Fibroblast of mammary gland (primary cell): ENCODE measurements at regions not wholly inside any gene's neighbourhood (a gene's known extent, or its start where the extent isn't known, plus 50 kb on each side); places are given as distances from the start of the nearest gene placed in this dataset.
A peak's percentile ranks its signal among the peaks of the same experiment; 100 is the strongest.

ENCODE experiments used
- DNase-seq: peaks from one replicate; pipeline ENCODE4 v3.0.0-alpha.2; 2010; ENCODE audit warnings: low read depth
- H3K4me3 ChIP-seq: 2 replicates; pipeline ENCODE4 v1.5.1; 2011; ENCODE audit warnings: low read depth, mild to moderate bottlenecking, low read length, moderate library complexity; ENCODE audit not compliant: control insufficient read depth
- TF ChIP-seq, protein P1 (sequence below): conservative IDR thresholded peaks from 2 replicates; pipeline ENCODE4 v1.5.1; 2011; ENCODE audit warnings: low read depth, low read length, inconsistent platforms; ENCODE audit not compliant: control insufficient read depth, insufficient read depth

DNA sequence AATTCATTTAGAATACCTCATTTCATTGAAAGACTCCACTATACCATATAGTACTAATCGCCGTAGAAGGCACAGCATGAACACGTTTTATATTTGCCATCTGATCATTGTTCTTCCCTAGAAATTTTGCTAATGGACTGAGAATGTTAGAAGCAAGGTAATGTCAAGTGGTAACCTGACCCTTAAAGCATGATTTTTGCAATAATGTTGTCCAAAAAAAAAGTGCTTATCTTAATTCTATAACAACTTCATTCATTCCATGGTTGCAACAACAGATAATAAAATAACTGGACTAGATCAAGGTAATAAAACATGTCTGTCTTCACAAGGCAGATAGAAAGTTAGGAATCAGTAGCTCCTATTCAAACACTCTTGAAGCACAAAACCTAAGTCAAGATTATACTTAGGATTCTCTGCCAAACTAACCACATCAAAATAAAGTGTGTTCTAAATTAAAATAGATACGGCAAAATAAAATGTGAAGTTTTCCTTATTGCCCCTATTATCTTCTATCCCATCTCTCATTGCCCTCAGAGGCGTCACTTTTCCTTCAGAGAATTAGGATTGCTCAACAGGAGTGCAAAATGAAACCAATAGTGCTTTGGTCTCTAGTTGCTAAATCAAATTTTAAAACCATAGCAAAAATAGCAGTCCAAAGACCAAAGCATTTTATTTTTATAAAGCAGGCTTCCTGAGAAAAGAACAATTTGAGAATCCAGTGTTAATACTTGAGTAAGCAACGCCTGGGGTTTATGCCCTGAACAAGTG, 317.4 kb upstream of the UBE2E2 start:
- no peak for DNase-seq
- TF ChIP-seq, protein P1, sequence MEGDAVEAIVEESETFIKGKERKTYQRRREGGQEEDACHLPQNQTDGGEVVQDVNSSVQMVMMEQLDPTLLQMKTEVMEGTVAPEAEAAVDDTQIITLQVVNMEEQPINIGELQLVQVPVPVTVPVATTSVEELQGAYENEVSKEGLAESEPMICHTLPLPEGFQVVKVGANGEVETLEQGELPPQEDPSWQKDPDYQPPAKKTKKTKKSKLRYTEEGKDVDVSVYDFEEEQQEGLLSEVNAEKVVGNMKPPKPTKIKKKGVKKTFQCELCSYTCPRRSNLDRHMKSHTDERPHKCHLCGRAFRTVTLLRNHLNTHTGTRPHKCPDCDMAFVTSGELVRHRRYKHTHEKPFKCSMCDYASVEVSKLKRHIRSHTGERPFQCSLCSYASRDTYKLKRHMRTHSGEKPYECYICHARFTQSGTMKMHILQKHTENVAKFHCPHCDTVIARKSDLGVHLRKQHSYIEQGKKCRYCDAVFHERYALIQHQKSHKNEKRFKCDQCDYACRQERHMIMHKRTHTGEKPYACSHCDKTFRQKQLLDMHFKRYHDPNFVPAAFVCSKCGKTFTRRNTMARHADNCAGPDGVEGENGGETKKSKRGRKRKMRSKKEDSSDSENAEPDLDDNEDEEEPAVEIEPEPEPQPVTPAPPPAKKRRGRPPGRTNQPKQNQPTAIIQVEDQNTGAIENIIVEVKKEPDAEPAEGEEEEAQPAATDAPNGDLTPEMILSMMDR = no peak
- no peak overlapping the region for H3K4me3 ChIP-seq

DNA sequence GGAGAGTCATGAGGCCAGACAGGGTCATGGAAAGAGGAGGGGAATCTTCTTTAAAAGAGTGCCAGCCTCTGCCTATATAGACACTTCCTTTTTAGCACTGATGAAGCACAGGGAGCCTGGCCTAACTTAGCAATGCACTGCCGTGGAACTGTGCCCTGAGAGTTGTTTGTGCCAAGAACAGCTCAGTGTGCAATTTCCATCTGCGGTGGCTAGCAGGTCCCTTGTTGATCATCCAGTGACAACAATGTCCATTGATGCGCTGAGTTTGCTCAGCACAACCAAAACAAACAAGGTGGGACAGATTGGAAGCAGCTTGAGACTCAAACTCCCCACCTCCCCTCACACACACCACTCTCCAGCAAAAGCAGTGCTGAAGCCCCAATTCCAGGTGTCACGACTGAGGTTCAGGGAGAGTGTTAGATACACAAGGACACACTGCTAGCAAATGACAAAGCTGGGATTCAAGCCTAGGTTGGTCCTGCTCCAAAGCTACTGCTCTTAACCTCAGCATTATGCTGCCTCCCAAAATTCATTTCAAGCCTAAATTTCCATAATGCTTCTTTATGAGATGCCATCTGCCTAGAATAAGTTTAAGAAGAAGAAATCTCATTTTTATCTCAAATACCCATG, 316.6 kb upstream of the UBE2E2 start:
- TF ChIP-seq, protein P1 = no peak
- H3K4me3 ChIP-seq = no peak overlapping the region
- no peak for DNase-seq

DNA sequence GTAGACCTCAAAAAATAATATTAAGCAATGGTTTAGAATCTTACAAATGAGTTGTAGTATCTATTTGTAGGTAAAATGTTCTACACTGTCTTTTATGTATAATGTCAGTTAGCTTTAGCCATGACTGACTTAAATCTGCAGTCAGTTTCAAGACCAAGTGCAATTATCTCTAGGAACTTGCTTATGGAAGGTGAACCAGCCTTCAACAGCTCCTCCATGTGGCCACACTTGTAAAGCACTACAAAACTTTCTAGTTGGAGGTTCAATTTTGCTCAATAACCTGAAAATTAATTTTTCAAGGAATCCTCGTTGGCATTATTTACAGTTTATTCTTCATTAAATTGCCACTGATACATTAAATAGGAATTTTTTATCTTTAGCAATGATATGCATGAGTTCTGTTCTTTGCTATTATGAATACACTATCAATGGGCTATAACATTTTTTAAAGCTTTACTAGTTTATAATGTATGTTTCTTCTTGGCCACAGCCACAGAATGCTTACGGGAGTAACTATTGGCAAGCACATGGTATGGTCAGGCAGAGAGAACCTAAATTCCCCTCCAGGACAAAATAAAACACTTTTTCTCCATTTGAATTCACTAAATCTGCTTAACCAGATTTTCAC, 315.3 kb upstream of the UBE2E2 start:
- no peak overlapping the region for H3K4me3 ChIP-seq
- DNase-seq = peak; percentile 56
- TF ChIP-seq, protein P1 = peak; percentile 71

DNA sequence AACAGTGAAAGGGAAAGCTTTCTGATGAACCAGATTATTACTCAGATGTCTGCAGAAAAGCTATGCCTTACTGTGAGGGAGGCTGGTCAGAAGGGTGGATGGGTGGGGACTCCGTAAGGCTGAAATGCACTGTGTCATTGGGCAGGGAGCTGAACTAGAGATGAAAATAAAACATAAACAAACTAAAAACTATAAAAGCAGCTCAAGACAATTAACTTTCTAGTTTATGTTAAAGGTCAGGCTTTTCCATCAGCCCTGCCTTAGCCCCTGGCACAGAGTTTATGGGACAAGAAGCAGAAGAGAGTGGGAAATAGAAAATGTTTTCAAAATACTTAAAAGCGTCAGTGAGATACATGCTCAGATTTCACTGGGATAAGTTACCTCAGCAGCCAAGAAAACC, 310.0 kb upstream of the UBE2E2 start:
- DNase-seq = no peak
- H3K4me3 ChIP-seq = no peak overlapping the region
- TF ChIP-seq, protein P1 = no peak

DNA sequence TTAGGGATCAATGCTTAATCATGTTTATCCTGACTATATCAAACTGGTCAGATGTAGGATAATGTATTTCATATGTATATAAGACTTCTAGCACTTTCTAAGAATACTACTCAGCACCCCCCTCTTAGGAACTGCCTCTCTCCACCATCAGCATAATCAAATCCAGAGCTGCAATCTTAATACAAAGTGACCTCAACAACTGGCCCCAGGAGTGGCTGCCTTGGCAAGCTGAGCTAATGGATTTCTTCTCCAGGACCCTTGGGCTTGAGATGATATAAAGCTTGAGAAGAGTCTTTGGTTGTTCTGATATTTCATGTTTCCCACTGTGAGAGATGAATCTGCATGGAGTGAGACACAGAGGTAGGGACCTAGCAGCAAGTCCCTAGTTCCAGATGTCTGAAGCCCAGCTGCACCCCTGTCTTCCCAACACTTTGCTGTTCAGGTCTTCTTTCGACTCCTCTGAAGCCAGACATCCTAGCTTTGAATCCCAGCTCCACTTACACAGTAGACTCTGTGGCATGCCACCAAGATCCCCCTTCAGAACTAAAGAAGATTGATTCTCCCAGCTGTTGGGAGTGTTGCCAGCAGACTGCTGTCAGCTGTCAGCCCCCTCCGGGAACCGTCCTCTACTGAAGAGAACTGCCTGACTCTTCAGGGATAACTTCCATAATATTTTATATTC, 309.3 kb upstream of the UBE2E2 start:
- DNase-seq = no peak
- TF ChIP-seq, protein P1 = no peak

DNA sequence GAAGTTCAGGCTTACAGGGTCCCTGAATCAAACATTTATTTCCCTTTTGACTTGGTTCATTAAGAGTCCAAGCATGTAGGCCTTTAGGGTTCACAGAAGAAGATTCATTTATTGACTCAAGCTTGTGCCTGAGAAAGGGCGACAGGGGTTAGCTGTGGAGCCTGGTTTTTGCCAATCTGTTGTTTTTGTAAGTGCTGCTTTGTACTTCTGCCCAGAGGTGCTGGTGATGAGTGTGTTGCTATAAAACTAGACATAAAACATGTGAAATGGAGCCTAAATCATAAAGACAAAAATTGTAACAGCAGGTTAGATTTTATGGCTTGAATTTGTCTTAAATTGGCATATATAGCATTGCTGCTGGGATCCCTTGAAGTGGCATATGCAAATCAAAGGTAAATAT, 308.3 kb upstream of the UBE2E2 start:
- no peak overlapping the region for H3K4me3 ChIP-seq
- TF ChIP-seq, protein P1 = no peak
- no peak for DNase-seq

More for the DNA sequence above, 309.3 kb upstream of the UBE2E2 start:
- no peak overlapping the region for H3K4me3 ChIP-seq
